ENCODE measurements at regions not wholly inside any gene's neighbourhood (a gene's known extent, or its start where the extent isn't known, plus 50 kb on each side); places are given as distances from the start of the nearest gene placed in this dataset.

DNA sequence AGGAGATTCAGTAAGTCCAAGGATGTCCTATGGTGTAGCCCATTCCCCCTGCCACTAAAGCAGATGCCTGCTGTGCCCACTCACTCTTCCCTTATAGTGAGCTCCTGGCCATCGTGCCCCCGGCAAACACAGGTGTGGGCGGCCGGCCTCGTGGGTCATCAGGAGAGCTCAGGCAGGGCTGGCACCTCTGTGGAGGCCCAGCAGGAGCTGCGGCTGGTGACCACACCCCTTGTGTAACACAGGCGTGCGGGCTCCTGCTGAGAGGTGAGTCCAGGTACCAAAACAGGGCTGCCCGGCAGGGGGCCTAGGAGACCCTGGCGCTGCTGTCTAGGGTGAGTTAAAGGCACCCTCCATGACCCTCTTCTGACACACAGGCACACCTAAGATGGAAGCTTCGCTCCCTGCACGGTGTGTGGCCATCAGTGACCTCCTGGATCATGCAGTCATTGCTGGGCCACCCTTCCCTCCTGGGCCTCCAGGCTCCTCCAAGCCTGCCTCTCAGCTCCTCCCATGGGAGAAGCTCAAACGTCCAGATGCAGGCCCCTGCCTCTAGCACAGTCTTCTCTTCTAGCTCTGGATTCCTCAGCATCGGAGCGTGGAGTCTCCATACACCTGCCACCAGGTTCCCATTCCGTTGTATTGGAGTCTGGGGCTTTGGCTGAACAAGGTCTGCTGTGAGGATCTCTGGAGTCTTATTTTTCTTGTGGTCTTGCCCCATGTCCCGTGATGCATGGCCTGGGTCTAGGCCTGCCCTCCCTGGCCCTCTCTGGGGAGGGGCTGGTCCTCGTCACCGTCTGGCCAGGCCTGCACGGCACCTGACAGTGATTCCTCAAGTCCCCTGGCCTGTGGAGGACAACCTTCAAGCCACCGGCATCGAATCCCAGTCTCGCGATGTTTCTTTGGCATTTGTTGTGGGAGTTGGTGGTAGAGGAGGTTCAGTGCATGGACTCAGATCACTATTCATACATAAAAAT is 246.9 kb downstream of the ACKR3 start:
- TF ChIP-seq CTCF (IDR thresholded peaks at IDR 0.05) = no peak
- H3K27me3 Mint-ChIP-seq (ENCODE audit: insufficient read depth) = peaks cover 17% of the 10 kb centered on the region
- no peaks in the 10 kb centered on the region for H3K4me1 Mint-ChIP-seq (ENCODE audit: low read depth)
- H3K36me3 Mint-ChIP-seq (ENCODE audit: low read depth) = no peaks in the 10 kb centered on the region
- peaks cover 9% of the 10 kb centered on the region for H3K9me3 Mint-ChIP-seq
- no peak for DNase-seq
- no peak overlapping the region for H3K4me3 Mint-ChIP-seq
- H3K27ac Mint-ChIP-seq = no peak overlapping the region

DNA sequence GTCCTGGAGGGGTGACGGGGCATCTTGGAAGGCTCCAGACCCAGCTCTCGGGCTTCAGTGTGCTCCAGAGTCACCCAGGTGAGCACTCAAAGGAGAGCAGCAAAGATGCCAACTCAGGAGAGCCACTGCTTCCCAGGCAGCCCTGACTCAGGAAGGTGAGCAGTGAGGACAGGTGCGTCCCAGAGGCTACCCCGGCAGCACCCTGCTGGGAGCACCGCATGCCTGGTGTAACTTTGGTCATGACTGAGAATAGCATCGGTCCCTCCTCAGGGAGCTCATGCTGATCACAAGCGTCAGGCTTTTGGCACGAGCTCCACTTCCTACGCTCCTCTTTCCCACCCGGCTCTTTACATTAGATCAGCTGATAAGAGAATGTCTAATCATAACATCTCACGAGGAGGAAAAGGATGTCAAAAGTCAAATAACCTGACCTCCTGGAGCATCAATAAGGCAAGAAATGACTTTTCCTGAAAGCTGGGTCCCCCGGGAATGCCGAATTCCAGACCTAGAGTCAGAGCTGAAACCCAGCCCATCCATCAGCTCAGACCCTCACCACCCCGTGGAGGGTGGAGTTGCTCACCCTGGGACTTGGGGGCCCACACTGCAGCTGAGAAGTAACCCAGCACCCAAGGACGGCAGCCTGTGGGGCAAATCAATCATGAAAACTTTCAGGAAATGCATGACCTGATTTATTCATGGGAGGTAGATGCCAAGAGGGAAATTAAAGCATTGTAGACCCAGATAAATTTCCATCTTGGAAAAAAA is 248.8 kb downstream of the ACKR3 start:
- no peak for DNase-seq
- Mint-ChIP-seq H3K36me3 (ENCODE audit: low read depth) (no peaks in the 10 kb centered on the region), H3K27me3 (ENCODE audit: insufficient read depth) (peaks cover 17% of the 10 kb centered on the region), H3K9me3 (peaks cover 9% of the 10 kb centered on the region), H3K27ac (no peak overlapping the region), H3K4me1 (ENCODE audit: low read depth) (no peaks in the 10 kb centered on the region), H3K4me3 (no peak overlapping the region)
- no peak for TF ChIP-seq CTCF (IDR thresholded peaks at IDR 0.05)

DNA sequence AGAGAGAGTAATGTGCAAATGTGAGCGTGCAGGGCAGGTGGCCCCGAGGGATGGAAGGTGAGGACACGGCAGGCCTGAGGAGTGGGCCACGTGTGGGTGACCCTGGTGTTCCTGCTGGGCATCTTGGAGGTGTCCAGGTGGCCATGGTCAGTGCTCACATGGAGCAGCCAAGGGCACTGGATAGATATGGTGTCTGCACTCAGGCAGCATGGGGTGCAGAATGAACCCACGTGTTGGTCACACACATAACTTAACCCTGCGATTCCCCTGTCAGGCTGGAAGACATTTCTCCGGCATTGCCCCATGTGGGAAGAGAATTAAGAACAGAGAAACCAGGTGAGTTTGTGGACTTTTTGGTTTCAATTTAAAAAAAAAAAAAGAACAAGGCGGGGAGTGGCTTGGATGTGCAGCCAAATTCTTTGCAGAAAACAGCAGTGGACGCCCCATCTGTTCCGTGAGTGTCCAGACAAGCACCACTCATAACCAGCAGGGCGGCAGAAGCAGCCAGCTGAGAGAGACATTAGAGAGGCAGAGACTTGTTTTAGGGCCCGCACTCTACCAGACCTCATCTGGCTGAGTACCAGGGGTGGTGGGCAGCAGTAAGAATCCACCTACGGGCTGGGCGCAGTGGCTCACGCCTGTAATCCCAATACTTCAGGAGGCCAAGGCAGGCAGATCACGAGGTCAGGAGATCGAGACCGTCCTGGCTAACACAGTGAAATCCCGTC is 249.8 kb downstream of the ACKR3 start:
- Mint-ChIP-seq H3K4me1 (ENCODE audit: low read depth) (no peaks in the 10 kb centered on the region), H3K4me3 (no peak overlapping the region), H3K27me3 (ENCODE audit: insufficient read depth) (peaks cover 17% of the 10 kb centered on the region), H3K36me3 (ENCODE audit: low read depth) (no peaks in the 10 kb centered on the region), H3K27ac (no peak overlapping the region), H3K9me3 (peaks cover 9% of the 10 kb centered on the region)
- DNase-seq = no peak
- TF ChIP-seq CTCF (IDR thresholded peaks at IDR 0.05) = no peak

DNA sequence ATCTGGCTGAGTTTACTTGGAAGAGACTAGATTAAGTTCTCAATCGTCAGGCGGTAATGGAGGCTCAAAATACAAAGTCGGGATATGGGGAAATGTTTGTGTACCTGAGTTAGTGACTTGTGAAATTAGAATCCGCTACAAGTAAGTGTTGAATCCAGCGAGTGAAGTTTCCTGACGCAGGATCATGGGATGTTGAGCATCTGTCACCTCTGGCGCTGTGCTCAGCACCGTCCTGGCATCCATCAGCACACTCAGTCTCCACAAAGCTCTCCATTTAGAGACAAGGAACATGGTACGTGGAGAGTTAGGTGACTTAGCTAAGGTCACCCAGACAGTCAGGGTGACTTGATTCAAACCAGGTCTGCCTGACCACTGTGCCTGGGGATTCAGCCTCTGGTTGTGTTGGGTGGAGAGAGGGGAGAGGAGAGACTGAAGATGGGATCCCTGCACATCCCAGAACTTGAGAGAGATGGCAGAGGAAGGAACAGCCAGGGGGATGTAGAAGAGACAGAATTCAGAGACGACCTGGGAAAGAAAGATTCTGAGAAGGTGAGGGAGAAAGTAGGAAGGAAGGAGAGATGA is 251.2 kb downstream of the ACKR3 start:
- H3K36me3 Mint-ChIP-seq (ENCODE audit: low read depth) = no peaks in the 10 kb centered on the region
- H3K27ac Mint-ChIP-seq = no peak overlapping the region
- H3K4me1 Mint-ChIP-seq (ENCODE audit: low read depth) = no peaks in the 10 kb centered on the region
- H3K9me3 Mint-ChIP-seq = peaks cover 9% of the 10 kb centered on the region
- no peak for TF ChIP-seq CTCF (IDR thresholded peaks at IDR 0.05)
- peaks cover 15% of the 10 kb centered on the region for H3K27me3 Mint-ChIP-seq (ENCODE audit: insufficient read depth)
- DNase-seq = no peak
- no peak overlapping the region for H3K4me3 Mint-ChIP-seq

DNA sequence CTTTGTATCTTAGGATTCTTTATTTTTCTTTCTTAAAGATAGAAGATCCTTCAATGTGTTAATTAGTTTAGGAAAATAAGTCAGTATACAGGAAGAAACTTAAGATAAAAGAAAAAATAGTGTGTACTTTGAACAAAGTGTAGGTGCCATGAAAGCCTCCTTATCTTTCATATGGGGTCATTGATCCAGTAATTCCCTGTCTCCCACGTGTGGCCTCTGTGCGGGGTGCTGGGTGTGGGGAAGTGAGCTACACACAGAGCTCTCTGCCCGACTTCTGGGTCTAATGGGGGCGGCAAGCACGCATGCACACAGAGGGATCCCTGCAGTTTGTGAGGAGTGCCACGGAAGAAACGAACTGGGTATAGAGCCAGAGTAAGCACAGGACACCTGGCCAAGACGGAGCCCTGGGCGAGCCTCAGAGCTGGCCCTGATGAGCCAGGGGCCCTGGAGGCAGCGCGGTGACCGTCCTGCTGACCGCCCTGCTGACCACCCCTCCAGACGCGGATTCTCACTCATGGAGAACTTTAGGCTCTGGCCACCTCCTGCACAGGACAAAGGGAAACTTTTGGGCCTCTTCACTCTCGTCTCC is 253.5 kb downstream of the ACKR3 start:
- no peak overlapping the region for H3K27ac Mint-ChIP-seq
- H3K9me3 Mint-ChIP-seq = peaks cover 9% of the 10 kb centered on the region
- H3K4me1 Mint-ChIP-seq (ENCODE audit: low read depth) = no peaks in the 10 kb centered on the region
- TF ChIP-seq CTCF (IDR thresholded peaks at IDR 0.05) = no peak
- no peak overlapping the region for H3K4me3 Mint-ChIP-seq
- H3K27me3 Mint-ChIP-seq (ENCODE audit: insufficient read depth) = peaks cover 6% of the 10 kb centered on the region
- DNase-seq = no peak
- H3K36me3 Mint-ChIP-seq (ENCODE audit: low read depth) = no peaks in the 10 kb centered on the region

All from HFFc6 (cell line).